Activated naive CD8-positive, alpha-beta T cell treated with anti-CD3 and anti-CD28 coated beads for 36 hours (primary cell): ENCODE measurements at regions not wholly inside any gene's neighbourhood (a gene's known extent, or its start where the extent isn't known, plus 50 kb on each side); places are given as distances from the start of the nearest gene placed in this dataset.

Experiments used
- DNase-seq: peaks from one replicate; pipeline ENCODE4 v3.0.0; 2021
- H3K27ac Mint-ChIP-seq: one replicate; pipeline ENCODE4 v1.8.0; 2022; ENCODE audit warnings: mild to moderate bottlenecking, moderate library complexity, mixed read lengths
- H3K27me3 Mint-ChIP-seq: one replicate; pipeline ENCODE4 v1.8.0; 2022; ENCODE audit warnings: mild to moderate bottlenecking, mixed read lengths
- H3K36me3 Mint-ChIP-seq: one replicate; pipeline ENCODE4 v1.8.0; 2021; ENCODE audit warnings: mild to moderate bottlenecking, mixed read lengths
- H3K4me1 Mint-ChIP-seq: one replicate; pipeline ENCODE4 v1.8.0; 2021; ENCODE audit warnings: mixed read lengths
- H3K4me3 Mint-ChIP-seq: one replicate; pipeline ENCODE4 v1.8.0; 2022; ENCODE audit warnings: mild to moderate bottlenecking, moderate library complexity, mixed read lengths
- H3K9me3 Mint-ChIP-seq: one replicate; pipeline ENCODE4 v1.8.0; 2022; ENCODE audit warnings: mixed read lengths

DNA sequence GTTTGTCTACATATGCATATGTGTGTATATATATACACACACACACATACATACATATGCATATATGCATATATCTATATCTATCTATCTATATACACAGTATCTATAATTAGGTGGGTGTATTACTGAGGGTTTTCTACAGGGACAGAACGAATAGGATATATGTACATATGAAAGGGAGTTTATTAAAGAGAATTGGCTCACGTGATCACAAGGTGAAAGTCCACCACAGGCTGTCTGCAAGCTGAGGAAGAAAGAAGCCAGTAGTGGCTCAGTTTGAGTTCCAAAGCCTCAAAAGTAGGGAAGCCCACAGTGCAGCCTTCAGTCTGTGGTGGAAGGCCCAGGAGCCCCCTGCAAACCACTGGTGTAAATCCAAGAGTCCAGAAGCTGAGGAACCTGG lies 756.0 kb upstream of the ACVR2A start:
- H3K4me1 Mint-ChIP-seq, result peaks cover 2% of the 10 kb centered on the region
- no peaks in the 10 kb centered on the region for H3K36me3 Mint-ChIP-seq
- H3K4me3 Mint-ChIP-seq, result no peak overlapping the region
- H3K27me3 Mint-ChIP-seq, result peaks cover 7% of the 10 kb centered on the region
- no peak for DNase-seq
- no peak overlapping the region for H3K27ac Mint-ChIP-seq
- H3K9me3 Mint-ChIP-seq, result no peaks in the 10 kb centered on the region

DNA sequence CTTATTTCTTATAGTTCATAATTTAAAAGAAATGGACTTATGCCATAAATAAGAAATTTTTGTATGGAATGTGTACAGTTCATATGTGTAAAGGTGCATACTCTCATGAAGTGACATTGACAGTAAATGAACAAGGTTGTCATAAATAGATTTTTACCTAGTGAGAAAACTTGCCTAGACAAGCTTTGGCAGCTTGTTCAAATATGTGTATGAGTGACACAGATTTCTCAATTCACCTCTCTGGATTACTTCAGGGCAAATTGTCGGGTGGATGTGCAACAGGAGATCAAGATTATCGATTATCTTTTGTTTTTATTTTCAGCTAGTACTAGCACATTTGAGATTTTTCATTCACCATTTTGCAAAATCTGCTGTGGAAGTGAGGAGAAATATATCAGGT lies 758.1 kb upstream of the ACVR2A start:
- Mint-ChIP-seq H3K9me3 (no peaks in the 10 kb centered on the region), H3K36me3 (no peaks in the 10 kb centered on the region), H3K27me3 (peaks cover 11% of the 10 kb centered on the region), H3K4me3 (no peak overlapping the region), H3K27ac (no peak overlapping the region), H3K4me1 (peaks cover 2% of the 10 kb centered on the region)
- DNase-seq, result no peak

DNA sequence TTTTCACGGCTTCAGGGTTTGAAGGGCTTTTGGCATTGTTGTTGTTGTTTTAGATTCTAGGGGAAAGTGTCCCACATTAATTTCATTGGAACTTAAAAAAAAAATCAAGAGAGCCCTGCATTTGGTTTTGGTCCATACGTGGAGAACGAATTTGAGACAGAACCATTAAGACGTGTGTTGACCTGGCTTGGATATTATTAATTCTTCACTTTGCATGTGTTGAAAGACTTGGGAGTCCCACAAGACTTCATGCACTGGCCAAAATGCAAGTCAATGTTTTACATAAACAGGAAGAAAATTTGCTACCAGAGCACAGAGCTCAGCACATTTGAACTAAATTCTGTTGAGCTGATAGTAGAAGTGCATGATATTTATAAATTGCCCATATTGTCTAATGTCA lies 761.2 kb upstream of the ACVR2A start:
- Mint-ChIP-seq H3K27me3 (peaks cover 12% of the 10 kb centered on the region), H3K27ac (no peak overlapping the region), H3K9me3 (no peaks in the 10 kb centered on the region), H3K4me3 (no peak overlapping the region), H3K36me3 (no peaks in the 10 kb centered on the region), H3K4me1 (no peaks in the 10 kb centered on the region)
- no peak for DNase-seq

DNA sequence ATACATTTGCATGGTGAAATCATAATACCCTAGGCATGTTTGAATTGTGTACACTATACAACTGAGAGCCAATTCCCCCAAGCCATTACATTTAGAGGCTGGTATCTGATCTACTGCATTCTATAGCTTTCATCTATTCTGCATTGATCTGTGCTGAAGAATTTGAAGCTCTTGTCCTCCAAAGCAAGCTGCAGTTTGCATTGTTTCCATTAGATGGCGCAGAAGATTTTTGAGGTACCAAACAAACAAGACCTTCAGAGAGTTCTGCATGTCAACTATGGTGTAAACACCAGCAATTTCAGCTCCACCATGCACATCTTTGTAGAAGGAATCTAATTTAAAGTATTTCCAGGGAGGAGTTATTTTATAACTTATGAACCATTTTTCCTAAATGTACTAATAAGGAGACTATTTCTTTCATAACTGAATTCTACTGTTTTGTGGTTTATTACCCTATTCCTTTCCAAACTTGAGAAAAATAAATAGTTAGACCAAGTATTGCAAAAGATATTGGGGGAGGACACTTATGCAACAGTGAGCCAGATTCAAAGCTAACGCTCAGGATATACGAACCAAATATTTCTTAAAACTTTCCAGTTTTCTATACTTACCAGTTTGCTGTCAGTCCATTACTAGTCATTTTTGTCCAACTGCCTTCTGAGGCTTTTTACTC lies 761.8 kb upstream of the ACVR2A start:
- H3K27ac Mint-ChIP-seq, result no peak overlapping the region
- H3K36me3 Mint-ChIP-seq, result no peaks in the 10 kb centered on the region
- H3K4me1 Mint-ChIP-seq, result no peaks in the 10 kb centered on the region
- no peak overlapping the region for H3K4me3 Mint-ChIP-seq
- DNase-seq, result peak; percentile 22
- H3K27me3 Mint-ChIP-seq, result peaks cover 12% of the 10 kb centered on the region
- no peaks in the 10 kb centered on the region for H3K9me3 Mint-ChIP-seq

DNA sequence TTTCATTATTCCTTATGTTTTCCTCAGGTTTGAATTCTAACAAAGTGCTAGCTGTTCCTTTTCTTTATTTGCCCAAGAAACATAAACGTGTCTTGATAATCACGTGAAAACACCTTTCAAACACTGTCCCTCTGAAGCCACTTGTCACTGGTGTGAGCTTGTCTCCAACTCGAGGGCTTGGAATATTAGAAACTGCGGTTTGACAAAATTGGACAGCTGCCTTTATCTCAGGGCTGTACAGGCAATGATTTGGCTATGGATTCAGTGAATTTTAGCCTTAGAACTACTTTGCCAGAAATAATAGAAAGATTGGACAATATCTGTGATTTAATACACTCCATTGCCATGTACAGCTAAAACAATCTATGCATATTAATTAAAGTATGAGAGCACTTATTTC lies 763.0 kb upstream of the ACVR2A start:
- Mint-ChIP-seq H3K9me3 (no peaks in the 10 kb centered on the region), H3K4me3 (no peak overlapping the region), H3K27me3 (peaks cover 15% of the 10 kb centered on the region), H3K4me1 (no peaks in the 10 kb centered on the region), H3K36me3 (no peaks in the 10 kb centered on the region), H3K27ac (no peak overlapping the region)
- no peak for DNase-seq

DNA sequence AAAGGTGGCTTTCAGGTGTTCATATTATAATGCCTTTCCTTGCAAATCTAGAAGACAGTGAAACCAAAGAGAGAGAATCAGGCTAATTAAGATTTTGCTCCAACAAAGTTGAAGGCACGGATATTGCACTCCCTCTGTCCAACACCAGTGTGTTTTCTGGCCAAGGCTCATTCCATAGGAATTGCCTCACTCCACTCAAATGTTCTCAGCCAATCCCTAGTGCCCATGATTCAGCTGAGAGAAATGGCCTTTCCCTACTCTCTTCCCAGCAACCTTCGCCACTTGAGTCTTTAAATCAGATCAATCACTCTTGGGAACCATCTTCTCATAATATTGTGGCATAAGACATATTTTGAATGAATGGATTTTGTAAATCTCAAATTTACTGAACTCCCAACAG lies 768.2 kb upstream of the ACVR2A start:
- H3K9me3 Mint-ChIP-seq, result no peaks in the 10 kb centered on the region
- no peak overlapping the region for H3K4me3 Mint-ChIP-seq
- no peaks in the 10 kb centered on the region for H3K4me1 Mint-ChIP-seq

DNA sequence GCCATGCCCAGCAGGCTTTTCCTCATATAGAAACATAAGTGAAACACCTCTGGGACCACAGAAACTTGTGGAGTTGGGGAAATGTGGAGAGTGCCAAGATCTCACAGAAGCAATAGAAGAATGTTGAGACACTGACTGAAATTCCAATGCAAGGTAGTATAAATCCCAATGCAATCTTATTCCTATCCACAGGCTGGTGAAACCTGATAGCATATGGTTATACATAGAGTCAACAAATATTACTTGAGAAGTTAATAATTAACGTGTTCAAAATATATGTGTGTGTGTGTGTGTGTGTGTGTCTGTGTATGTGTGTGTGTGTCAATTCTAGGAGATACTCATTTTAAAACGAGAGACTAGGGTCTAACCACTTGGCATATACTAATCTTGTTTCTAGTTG lies 776.8 kb upstream of the ACVR2A start:
- Mint-ChIP-seq H3K36me3 (no peaks in the 10 kb centered on the region), H3K27me3 (peaks cover 25% of the 10 kb centered on the region), H3K9me3 (peaks cover 5% of the 10 kb centered on the region), H3K4me3 (no peak overlapping the region), H3K4me1 (no peaks in the 10 kb centered on the region), H3K27ac (no peak overlapping the region)
- no peak for DNase-seq

More for the DNA sequence above, 768.2 kb upstream of the ACVR2A start:
- no peaks in the 10 kb centered on the region for H3K36me3 Mint-ChIP-seq
- H3K27me3 Mint-ChIP-seq, result peaks cover 14% of the 10 kb centered on the region
- no peak for DNase-seq
- H3K27ac Mint-ChIP-seq, result no peak overlapping the region

DNA sequence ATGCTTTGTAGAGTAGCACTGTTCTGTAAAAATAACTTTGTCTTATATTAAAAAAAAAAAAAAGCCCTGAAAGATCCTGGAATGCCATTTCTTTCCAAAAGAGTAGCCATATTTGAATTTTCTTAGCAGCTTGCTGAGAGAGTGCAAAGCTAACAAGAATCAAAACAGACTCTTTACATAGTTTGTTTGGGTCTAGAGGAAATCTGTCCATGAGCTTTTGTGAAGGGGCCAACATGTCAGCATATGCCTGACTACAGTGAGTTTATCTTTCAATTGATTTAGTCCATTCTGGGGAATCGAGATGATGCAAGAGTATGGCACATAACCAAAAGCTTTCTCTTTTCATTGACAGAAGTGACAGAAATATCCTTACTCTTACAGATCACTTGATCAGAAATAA lies 777.7 kb upstream of the ACVR2A start:
- no peak overlapping the region for H3K27ac Mint-ChIP-seq
- no peaks in the 10 kb centered on the region for H3K4me1 Mint-ChIP-seq
- H3K27me3 Mint-ChIP-seq, result peaks cover 25% of the 10 kb centered on the region
- H3K9me3 Mint-ChIP-seq, result peaks cover 5% of the 10 kb centered on the region
- H3K4me3 Mint-ChIP-seq, result no peak overlapping the region
- no peak for DNase-seq
- no peaks in the 10 kb centered on the region for H3K36me3 Mint-ChIP-seq

DNA sequence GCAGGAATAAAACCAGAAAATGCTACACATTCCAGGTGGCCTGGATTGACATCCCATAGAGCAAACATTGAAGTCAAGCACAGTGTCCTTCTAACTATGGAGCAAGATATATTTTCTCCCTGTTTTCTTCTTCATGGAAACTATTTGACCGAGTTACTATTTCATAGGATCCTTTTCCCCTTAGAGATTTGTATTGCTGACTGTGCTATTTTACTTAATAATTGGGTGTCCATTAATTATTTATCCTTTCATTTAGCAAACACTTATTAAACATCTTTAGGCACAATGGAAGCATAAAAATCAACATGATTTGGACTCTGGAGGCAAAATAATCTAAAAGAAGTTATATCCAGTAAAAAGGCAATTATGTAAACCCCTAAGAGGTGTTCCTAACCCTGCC lies 782.8 kb upstream of the ACVR2A start:
- H3K4me1 Mint-ChIP-seq, result no peaks in the 10 kb centered on the region
- no peak overlapping the region for H3K27ac Mint-ChIP-seq
- H3K9me3 Mint-ChIP-seq, result peaks cover 2% of the 10 kb centered on the region
- H3K4me3 Mint-ChIP-seq, result no peak overlapping the region
- peaks cover 18% of the 10 kb centered on the region for H3K27me3 Mint-ChIP-seq
- DNase-seq, result no peak
- H3K36me3 Mint-ChIP-seq, result no peaks in the 10 kb centered on the region

DNA sequence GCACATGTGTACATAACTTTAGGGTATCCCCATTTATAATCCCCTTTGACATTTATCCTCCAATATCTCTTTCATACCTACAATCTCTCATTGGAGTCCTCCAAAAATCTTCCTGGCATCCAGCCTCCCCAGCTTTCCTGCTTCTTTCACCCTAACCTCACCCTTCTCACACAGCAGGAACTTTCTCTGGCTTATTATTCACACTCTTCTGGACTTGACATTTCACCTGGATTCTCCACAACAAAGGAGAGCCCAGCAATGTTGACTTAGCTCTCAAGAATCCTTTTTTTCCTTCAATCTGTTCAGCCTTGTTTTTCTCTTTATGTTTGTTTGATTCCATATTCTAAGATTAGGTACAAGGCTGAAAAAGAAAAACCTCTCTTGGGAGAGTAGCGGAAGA lies 783.6 kb upstream of the ACVR2A start:
- no peak overlapping the region for H3K27ac Mint-ChIP-seq
- no peaks in the 10 kb centered on the region for H3K4me1 Mint-ChIP-seq
- DNase-seq, result no peak
- H3K27me3 Mint-ChIP-seq, result peaks cover 18% of the 10 kb centered on the region
- no peaks in the 10 kb centered on the region for H3K36me3 Mint-ChIP-seq
- no peak overlapping the region for H3K4me3 Mint-ChIP-seq
- H3K9me3 Mint-ChIP-seq, result no peaks in the 10 kb centered on the region

DNA sequence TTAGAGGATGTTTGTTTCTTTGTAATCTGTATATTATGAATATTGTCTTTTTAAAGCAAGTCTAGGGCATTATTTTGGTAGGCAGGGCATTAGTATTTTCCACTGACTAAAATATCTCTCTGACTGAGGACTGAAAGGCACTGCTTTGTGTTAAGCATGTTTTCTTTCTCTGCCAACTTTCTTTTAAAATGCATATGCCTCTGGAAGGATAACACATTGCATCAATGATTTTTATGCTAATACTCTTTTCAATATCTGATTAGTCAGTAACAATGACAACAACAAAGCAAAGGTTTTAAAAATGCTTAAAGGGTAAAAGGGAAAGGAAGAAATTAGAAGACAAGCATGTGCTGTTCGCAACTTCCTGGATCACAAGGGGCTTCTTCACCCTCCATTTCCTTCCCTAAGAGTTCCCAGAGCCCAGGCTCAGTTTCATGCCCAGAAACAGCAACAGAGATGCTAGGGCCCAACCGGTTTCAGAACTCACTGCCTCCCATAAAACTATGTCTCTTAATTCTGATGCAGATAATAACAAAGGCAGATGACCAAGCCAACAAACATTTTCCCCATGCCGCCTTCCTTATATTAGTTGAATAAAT lies 786.8 kb upstream of the ACVR2A start:
- Mint-ChIP-seq H3K27ac (no peak overlapping the region), H3K27me3 (peaks cover 13% of the 10 kb centered on the region), H3K9me3 (no peaks in the 10 kb centered on the region), H3K4me1 (no peaks in the 10 kb centered on the region), H3K4me3 (no peak overlapping the region), H3K36me3 (no peaks in the 10 kb centered on the region)
- no peak for DNase-seq

DNA sequence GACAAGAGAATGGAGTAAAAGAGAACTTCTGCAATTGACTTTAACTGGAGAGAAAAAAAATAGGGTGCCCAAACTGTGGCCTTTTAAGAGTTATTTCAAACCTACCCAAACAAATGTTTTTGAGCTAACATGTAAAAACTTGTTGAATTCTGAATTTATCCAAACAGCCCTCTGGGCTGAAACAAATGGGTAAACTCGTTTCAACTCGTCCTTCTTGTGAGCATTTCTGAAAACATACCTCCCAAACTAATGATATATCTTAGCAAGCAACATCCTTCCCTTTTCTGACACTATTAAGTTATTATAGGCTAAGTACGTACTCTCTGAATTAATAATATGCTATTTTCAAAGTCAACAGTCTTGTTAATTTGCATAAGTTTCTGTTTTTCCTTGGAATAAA lies 793.0 kb upstream of the ACVR2A start:
- Mint-ChIP-seq H3K27me3 (peaks cover 12% of the 10 kb centered on the region), H3K4me1 (no peaks in the 10 kb centered on the region), H3K36me3 (no peaks in the 10 kb centered on the region), H3K27ac (no peak overlapping the region), H3K4me3 (no peak overlapping the region), H3K9me3 (no peaks in the 10 kb centered on the region)
- no peak for DNase-seq

DNA sequence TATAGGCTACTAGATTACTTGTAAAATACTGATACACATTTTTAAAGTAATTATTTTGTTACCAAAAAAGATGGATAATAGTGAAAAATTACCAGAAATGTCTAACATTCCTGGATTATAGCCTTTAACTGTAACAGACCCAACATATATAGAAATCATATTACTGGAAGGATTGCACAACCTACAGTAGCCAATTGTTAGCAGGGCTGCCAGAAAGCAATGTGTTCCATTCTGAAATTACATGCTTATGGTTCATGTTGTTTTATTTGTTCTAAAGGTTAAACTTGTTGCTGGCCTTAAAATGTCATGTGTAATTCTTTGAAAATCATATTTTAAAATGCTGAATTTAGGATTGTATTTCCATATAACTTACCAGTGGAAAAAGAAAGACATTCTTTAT lies 793.6 kb upstream of the ACVR2A start:
- no peaks in the 10 kb centered on the region for H3K36me3 Mint-ChIP-seq
- H3K4me3 Mint-ChIP-seq, result no peak overlapping the region
- no peaks in the 10 kb centered on the region for H3K9me3 Mint-ChIP-seq
- DNase-seq, result no peak
- H3K4me1 Mint-ChIP-seq, result no peaks in the 10 kb centered on the region
- no peak overlapping the region for H3K27ac Mint-ChIP-seq
- peaks cover 12% of the 10 kb centered on the region for H3K27me3 Mint-ChIP-seq

DNA sequence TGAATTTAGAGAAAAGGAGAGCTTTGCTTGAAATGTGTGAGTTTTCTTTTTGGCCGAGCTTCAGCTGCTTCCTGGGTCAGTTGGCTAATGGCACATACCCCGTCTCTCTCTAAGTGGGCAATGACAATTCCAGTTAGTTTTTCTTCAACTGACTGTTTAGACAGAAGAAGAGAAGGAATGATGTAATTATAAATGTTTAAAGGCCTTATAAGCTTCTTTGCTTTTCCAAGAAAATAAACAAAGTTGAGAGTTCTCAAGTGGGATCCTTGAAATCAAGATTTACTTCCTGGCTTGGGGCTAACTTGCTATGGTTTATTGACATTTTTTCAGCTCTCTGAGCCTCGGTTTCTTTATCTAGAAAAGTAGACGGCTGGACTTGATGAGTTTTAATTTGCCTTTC lies 794.9 kb upstream of the ACVR2A start:
- H3K36me3 Mint-ChIP-seq, result no peaks in the 10 kb centered on the region
- no peaks in the 10 kb centered on the region for H3K4me1 Mint-ChIP-seq
- H3K4me3 Mint-ChIP-seq, result no peak overlapping the region
- H3K27me3 Mint-ChIP-seq, result peaks cover 15% of the 10 kb centered on the region
- H3K27ac Mint-ChIP-seq, result no peak overlapping the region
- H3K9me3 Mint-ChIP-seq, result no peaks in the 10 kb centered on the region
- no peak for DNase-seq

DNA sequence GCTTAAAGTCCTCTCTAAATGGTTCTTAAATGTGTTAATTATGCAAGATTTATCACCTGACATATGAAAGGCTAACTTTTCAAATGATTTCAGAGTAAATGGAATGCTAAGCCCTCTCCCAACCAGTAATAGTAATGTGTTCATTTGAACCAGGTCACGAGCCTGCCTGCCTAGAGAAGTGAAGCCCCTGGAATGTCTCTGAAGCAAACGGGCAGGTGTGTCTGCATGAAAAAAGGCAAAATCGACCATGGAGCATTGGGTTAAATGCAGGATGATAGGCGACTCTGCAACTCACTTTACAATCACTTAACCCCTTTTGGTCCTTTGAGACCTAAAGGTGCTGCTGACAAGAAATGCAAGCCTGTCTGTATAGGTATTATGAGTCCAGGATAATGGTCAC lies 798.4 kb upstream of the ACVR2A start:
- H3K36me3 Mint-ChIP-seq, result no peaks in the 10 kb centered on the region
- no peaks in the 10 kb centered on the region for H3K9me3 Mint-ChIP-seq
- H3K4me3 Mint-ChIP-seq, result no peak overlapping the region
- no peak for DNase-seq
- H3K27ac Mint-ChIP-seq, result no peak overlapping the region
- no peaks in the 10 kb centered on the region for H3K4me1 Mint-ChIP-seq
- H3K27me3 Mint-ChIP-seq, result peaks cover 4% of the 10 kb centered on the region

DNA sequence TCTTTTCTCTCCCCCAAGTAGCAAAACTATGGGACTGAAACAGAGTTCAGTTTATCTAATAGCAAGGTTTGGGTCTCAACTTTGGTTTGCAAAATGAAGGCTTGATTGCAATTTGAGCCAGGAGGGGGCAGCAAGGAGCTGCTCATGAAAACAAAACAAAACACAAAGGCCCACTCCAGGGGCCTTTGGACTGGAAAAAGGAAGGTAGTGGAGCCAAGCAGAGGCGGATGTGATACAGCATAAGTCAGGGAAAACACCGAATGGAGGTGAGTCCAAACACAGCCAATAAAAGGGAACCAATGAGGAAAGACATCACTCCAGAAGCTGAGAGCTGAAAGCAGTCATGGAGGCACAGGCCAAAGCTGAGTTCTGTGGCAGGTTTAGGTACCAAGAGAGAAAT lies 799.7 kb upstream of the ACVR2A start:
- DNase-seq, result peak; percentile 24
- no peaks in the 10 kb centered on the region for H3K4me1 Mint-ChIP-seq
- no peak overlapping the region for H3K27ac Mint-ChIP-seq
- H3K36me3 Mint-ChIP-seq, result no peaks in the 10 kb centered on the region
- H3K4me3 Mint-ChIP-seq, result no peak overlapping the region
- no peaks in the 10 kb centered on the region for H3K9me3 Mint-ChIP-seq
- H3K27me3 Mint-ChIP-seq, result peaks cover 3% of the 10 kb centered on the region
